Skeletal muscle tissue (tissue), 3 donors: ENCODE measurements at regions not wholly inside any gene's neighbourhood (a gene's known extent, or its start where the extent isn't known, plus 50 kb on each side); places are given as distances from the start of the nearest gene placed in this dataset.

Experiments
- H3K27ac ChIP-seq: one replicate; pipeline ENCODE4 v1.7.0; 2013; ENCODE audit warnings: mild to moderate bottlenecking, low read depth, low read length, inconsistent platforms
- H3K27me3 ChIP-seq, 3 donors: one replicate each; pipeline ENCODE4 v1.7.0; 2013; ENCODE audit warnings: low read length in 3 of 3; ENCODE audit not compliant: control insufficient read depth in 3 of 3, insufficient read depth in 3 of 3
- H3K36me3 ChIP-seq, 3 donors: one replicate each; pipeline ENCODE4 v1.7.0; 2013; ENCODE audit warnings: low read length in 3 of 3; ENCODE audit not compliant: control insufficient read depth in 3 of 3, insufficient read depth in 3 of 3
- H3K4me1 ChIP-seq, 3 donors: one replicate each; pipeline ENCODE4 v1.7.0; 2013; ENCODE audit warnings: low read length in 3 of 3, mild to moderate bottlenecking in 3 of 3; ENCODE audit not compliant: control insufficient read depth in 3 of 3, insufficient read depth in 3 of 3
- H3K4me3 ChIP-seq, 3 donors: one replicate each; pipeline ENCODE4 v1.7.0; 2013; ENCODE audit warnings: low read length in 3 of 3
- H3K9ac ChIP-seq, 3 donors: one replicate each; pipeline ENCODE4 v1.7.0; 2013; ENCODE audit warnings: low read length in 3 of 3, mild to moderate bottlenecking in 3 of 3, moderate library complexity in 2 of 3, low read depth in 1 of 3
- H3K9me3 ChIP-seq, 3 donors: one replicate each; pipeline ENCODE4 v1.7.0; 2013; ENCODE audit warnings: low read length in 3 of 3; ENCODE audit not compliant: control insufficient read depth in 3 of 3
- donor health status: Osteomylitis.

GRCh38 chr2:19408592-19408991, 50.2 kb upstream of the OSR1 start:
- Histone ChIP-seq H3K27me3 (no peaks in the 10 kb centered on the region), H3K36me3 (no peaks in the 10 kb centered on the region), H3K4me1 (no peaks in the 10 kb centered on the region), H3K9me3 (no peaks in the 10 kb centered on the region), H3K27ac (no peak overlapping the region), H3K4me3 (no peak overlapping the region), H3K9ac (no peak overlapping the region)
